Heart left ventricle (tissue), 16 donors: ENCODE measurements at regions not wholly inside any gene's neighbourhood (a gene's known extent, or its start where the extent isn't known, plus 50 kb on each side); places are given as distances from the start of the nearest gene placed in this dataset.

Experiments
- ATAC-seq, 4 donors: fragments of 200-7000 bp; cut with Tn5 transposase; one replicate each; pipeline ENCODE4 v1.9.1; 2020 to 2022; ENCODE audit warnings: moderate library complexity in 4 of 4, mild to moderate bottlenecking in 3 of 4, moderate number of reproducible peaks in 1 of 4
- DNase-seq, 5 donors: peaks; one replicate each; pipeline ENCODE4 v3.0.0-alpha.2; 2020
- H3K27ac ChIP-seq, 12 donors: fragments of 200-600 bp; sonication (generic) in 4 of 12; one replicate each; pipeline versions ENCODE4 v1.5.0 to v1.8.0; 2016 to 2022; ENCODE audit warnings: mild to moderate bottlenecking in 2 of 12
- H3K27me3 ChIP-seq, 9 donors: fragments of 200-600 bp; sonication (generic) in 2 of 9; one replicate each; pipeline versions ENCODE4 v1.5.1 to v1.8.0; 2016 to 2022; ENCODE audit warnings: mild to moderate bottlenecking in 3 of 9
- H3K36me3 ChIP-seq, 9 donors: fragments of 200-600 bp; sonication (generic) in 2 of 9; one replicate each; pipeline versions ENCODE4 v1.5.0 to v1.8.0; 2018 to 2022; ENCODE audit warnings: mild to moderate bottlenecking in 2 of 9
- H3K4me1 ChIP-seq, 12 donors: fragments of 200-600 bp; sonication (generic) in 4 of 12; one replicate each; pipeline versions ENCODE4 v1.5.0 to v1.8.0; 2016 to 2022; ENCODE audit warnings: mild to moderate bottlenecking in 3 of 12
- H3K4me3 ChIP-seq, 12 donors: fragments of 200-600 bp; sonication (generic) in 4 of 12; one replicate each; pipeline versions ENCODE4 v1.5.0 to v1.8.0; 2017 to 2022; ENCODE audit warnings: mild to moderate bottlenecking in 9 of 12, moderate library complexity in 4 of 12
- H3K9me3 ChIP-seq, 12 donors: fragments of 200-600 bp; sonication (generic) in 4 of 12; one replicate each; pipeline versions ENCODE4 v1.5.0 to v1.8.0; 2016 to 2022; ENCODE audit warnings: mild to moderate bottlenecking in 1 of 12
- POLR2A ChIP-seq, 2 donors: fragments of 450-650 bp; IDR thresholded peaks; one replicate each; pipeline ENCODE4 v1.6.1; 2017; ENCODE audit warnings: antibody characterized with exemption in 2 of 2, mild to moderate bottlenecking in 2 of 2, moderate library complexity in 2 of 2
- WGBS, 4 donors: extraction: QIAGEN DNeasy Blood & Tissue Kit in 2 of 4; methylation state at CpG; one replicate each; pipeline versions ENCODE4 v1.1.5 to v1.1.7; 2013 to 2018; 5-methylcytosine and 5-hydroxymethylcytosine counted together
- intact Hi-C, 10 donors: fragments of 100-400 bp; cut with DNase I; formaldehyde crosslinking; loops; one replicate each; pipeline versions ENCODE4 v1.11.1 to v1.14.2; 2022
- TF ChIP-seq, protein P1 (sequence below), 12 donors: fragments of 200-600 bp; sonication (generic) in 4 of 12; IDR thresholded peaks; one replicate each; pipeline versions ENCODE4 v1.5.0 to v1.8.0; 2018 to 2022; ENCODE audit warnings: antibody characterized with exemption in 12 of 12, mild to moderate bottlenecking in 5 of 12
- donor health status: ischemic (EF 13 %, LVEDD 7.1; RV severe dilation, severe dysfunction).
- donor health status: healthy with polysubstance abuse.
- donor health status: DM: no; HTN: yes; CAD: no.
- donor health status: DM: no; HTN: no; CAD: no.
- donor health status: ischemic (EF 25% LVEDD 6.9; RV normal size, moderate dysfunction).
- donor health status: ischemic (EF 25% LVEDD 5.7; RV mildly dilated, moderate dysfunction).
- donor health status: healthy.
- donor health status: DM: yes; HTN: yes; CAD: no.
- donor health status: ischemic (EF 35%, LVEDD 5.7; RV mildly dilated, moderate dysfunction).
- donor health status: nonischemic (EF 11% LVEDD 7.7; RV severe dilation, severe dysfunction).
- donor health status: DM: yes; HTN: yes; CAD: no.
- donor health status: PGD.
- donor health status: ischemic (EF 29% LVEDD 5.4; RV normal size, mild dysfunction).
- donor health status: nonischemic (EF 23%, LVEDD 6.1; RV moderate dilation, normal function).

DNA sequence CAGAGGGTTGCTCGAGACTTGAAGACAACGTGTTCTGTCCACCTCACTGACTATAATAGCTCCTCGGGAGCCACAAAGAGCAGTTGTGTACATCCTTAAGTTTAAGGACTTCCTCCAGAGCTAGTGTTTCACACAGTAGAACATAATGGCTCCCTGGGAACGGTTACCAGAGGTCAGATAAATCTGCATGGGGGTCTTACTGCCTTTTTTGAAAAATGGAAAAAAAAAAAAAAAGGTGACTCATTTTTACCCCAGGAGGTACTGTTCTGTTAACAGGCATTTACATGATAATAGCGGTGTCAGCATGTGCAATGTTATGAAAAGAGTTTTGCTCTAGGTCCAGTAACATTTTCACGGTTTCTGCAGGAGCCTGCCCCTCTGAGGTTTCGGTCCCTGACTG is 498.9 kb upstream of the WWC1 start:
- Histone ChIP-seq H3K36me3 (no peaks in the 10 kb centered on the region), H3K9me3 (no peaks in the 10 kb centered on the region), H3K4me3 (no peak overlapping the region), H3K4me1 (no peaks in the 10 kb centered on the region), H3K27ac (no peak overlapping the region), H3K27me3 (no peaks in the 10 kb centered on the region)
- ATAC-seq (no peak), DNase-seq (no peak)
- 53 to 63% (median 62%) methylated on average over 7 of the region's 7 CpGs for WGBS, 4 donors
- intact Hi-C loops: no loop called here
- TF ChIP-seq, protein P1, sequence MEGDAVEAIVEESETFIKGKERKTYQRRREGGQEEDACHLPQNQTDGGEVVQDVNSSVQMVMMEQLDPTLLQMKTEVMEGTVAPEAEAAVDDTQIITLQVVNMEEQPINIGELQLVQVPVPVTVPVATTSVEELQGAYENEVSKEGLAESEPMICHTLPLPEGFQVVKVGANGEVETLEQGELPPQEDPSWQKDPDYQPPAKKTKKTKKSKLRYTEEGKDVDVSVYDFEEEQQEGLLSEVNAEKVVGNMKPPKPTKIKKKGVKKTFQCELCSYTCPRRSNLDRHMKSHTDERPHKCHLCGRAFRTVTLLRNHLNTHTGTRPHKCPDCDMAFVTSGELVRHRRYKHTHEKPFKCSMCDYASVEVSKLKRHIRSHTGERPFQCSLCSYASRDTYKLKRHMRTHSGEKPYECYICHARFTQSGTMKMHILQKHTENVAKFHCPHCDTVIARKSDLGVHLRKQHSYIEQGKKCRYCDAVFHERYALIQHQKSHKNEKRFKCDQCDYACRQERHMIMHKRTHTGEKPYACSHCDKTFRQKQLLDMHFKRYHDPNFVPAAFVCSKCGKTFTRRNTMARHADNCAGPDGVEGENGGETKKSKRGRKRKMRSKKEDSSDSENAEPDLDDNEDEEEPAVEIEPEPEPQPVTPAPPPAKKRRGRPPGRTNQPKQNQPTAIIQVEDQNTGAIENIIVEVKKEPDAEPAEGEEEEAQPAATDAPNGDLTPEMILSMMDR (IDR thresholded peaks at IDR 0.05): no peak
- TF ChIP-seq POLR2A (IDR thresholded peaks at IDR 0.05): no peak

DNA sequence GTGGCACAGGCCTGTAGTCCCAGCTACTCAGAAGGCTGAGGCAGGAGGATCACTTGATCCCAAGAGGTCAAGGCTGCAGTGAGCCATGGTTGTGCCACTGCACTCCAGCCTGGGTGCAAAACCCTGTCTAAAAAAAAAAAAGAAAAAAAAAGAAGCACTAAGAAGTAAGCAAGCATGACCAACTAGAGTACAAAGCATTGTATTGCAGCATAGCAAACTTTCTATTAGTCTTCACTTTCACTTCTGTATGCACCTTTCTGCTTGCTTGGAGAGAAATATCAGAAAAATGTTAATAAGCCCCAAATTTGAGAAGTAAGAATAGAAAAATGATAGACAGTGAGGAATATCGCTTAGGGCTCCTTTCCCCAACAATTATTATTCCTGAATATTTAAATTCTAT is 497.7 kb upstream of the WWC1 start:
- no peak for DNase-seq
- H3K27me3 ChIP-seq: no peaks in the 10 kb centered on the region
- intact Hi-C loops: no loop called here
- H3K4me3 ChIP-seq: no peak overlapping the region
- TF ChIP-seq, protein P1 (IDR thresholded peaks at IDR 0.05): no peak
- no peak for TF ChIP-seq POLR2A (IDR thresholded peaks at IDR 0.05)
- no peaks in the 10 kb centered on the region for H3K36me3 ChIP-seq
- no peaks in the 10 kb centered on the region for H3K9me3 ChIP-seq
- H3K27ac ChIP-seq: no peak overlapping the region
- no peaks in the 10 kb centered on the region for H3K4me1 ChIP-seq
- no peak for ATAC-seq
- 83 to 92% (median 85%) methylated on average over 1 of the region's 1 CpG for WGBS, 4 donors

DNA sequence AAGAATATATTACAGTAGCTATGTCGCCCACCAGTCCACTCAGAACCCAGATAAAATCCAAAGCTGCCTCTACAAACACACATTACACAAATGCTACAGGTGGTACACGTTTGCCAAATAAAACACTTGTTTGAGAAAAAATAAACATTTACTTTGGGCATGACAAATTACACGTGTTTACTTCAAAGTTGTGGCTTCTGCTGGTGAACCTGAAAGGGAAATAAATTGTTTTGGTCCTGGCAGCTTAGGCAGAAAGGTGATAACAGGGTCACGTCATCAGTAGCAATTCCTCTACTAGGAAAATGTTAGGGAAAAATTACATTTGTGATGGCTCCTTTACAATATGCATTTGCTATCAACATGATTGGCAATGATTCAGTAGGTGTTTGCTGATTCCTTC is 497.3 kb upstream of the WWC1 start:
- Histone ChIP-seq H3K36me3 (no peaks in the 10 kb centered on the region), H3K27ac (no peak overlapping the region), H3K4me1 (no peaks in the 10 kb centered on the region), H3K9me3 (no peaks in the 10 kb centered on the region), H3K4me3 (no peak overlapping the region), H3K27me3 (no peaks in the 10 kb centered on the region)
- no peak for ATAC-seq
- intact Hi-C loops: no loop called here
- DNase-seq: no peak
- TF ChIP-seq POLR2A (IDR thresholded peaks at IDR 0.05): no peak
- TF ChIP-seq, protein P1 (IDR thresholded peaks at IDR 0.05): no peak
- 59 to 73% (median 68%) methylated on average over 4 of the region's 4 CpGs for WGBS, 4 donors

DNA sequence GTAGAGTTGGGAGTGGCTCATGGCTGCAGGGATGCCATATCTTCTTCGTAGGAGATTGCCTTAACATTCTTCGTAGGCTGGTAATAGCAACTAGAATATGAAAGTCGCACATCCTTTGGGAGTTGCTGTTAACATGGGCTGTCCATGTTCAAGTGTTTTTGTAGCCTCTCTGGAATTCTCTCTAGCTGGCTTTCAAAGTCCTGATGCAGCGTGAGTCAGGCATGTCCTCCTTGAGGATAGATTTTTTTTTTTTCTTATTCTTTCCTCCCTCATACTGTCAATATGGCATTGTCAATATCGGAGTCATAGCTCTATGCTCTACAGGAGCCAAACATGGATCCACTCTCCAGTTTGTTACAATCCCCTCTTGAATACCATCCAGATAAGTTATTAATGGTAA is 494.8 kb upstream of the WWC1 start:
- Histone ChIP-seq H3K27ac (no peak overlapping the region), H3K36me3 (no peaks in the 10 kb centered on the region), H3K4me1 (no peaks in the 10 kb centered on the region), H3K27me3 (no peaks in the 10 kb centered on the region), H3K4me3 (no peak overlapping the region), H3K9me3 (no peaks in the 10 kb centered on the region)
- DNase-seq: no peak
- 73 to 90% (median 87%) methylated on average over 5 of the region's 5 CpGs for WGBS, 4 donors
- TF ChIP-seq POLR2A (IDR thresholded peaks at IDR 0.05): no peak
- TF ChIP-seq, protein P1 (IDR thresholded peaks at IDR 0.05): no peak
- intact Hi-C loops: no loop called here
- ATAC-seq: no peak
